ENCODE measurements at regions not wholly inside any gene's neighbourhood (a gene's known extent, or its start where the extent isn't known, plus 50 kb on each side); places are given as distances from the start of the nearest gene placed in this dataset.

DNA sequence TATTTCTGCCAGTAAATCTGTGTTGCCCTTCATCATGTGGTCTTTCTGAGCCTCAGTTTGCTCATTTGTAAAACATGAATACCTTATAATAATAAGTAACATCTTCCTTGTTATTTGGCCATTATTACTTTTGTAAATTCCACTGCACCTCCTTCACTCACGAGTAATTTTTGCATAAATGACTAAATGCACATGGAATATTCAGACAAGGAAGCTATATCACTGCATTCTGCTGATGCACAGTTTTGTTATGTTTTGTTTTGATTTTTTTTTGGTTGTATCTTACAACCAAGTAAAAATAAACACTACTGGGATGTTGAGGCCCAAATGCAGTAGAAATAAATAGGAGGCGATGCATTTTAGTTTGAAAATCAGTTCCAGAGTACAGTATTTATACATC, 185.3 kb upstream of the POU3F3 start:
- Histone ChIP-seq H2AFZ (ENCODE audit: low read length) (no peak overlapping the region), H3K4me3 (replicated peaks in 1 of 3; ENCODE audit: insufficient read depth in 1 of 3, low read depth in 2 of 3, low read length in 3 of 3) (no peak overlapping the region), H3K79me2 (ENCODE audit: insufficient read depth, low read length) (no peaks in the 10 kb centered on the region), H3K27me3 (ENCODE audit: control insufficient read depth in 1 of 2, insufficient read depth in 2 of 2, low read length in 2 of 2) (peaks cover 0 to 14% of the 10 kb centered on the region in 2 experiments; a peak in 2 of 5 replicates), H3K9me3 (ENCODE audit: low read length) (no peaks in the 10 kb centered on the region), H3K4me2 (ENCODE audit: low read depth, low read length) (no peak overlapping the region), H3K4me1 (ENCODE audit: insufficient read depth, low read length) (no peaks in the 10 kb centered on the region), H3K9ac (ENCODE audit: insufficient read depth, low read depth, low read length) (no peak overlapping the region), H3K27ac (ENCODE audit: extremely low read length, insufficient read depth, low read length) (no peak overlapping the region), H3K36me3 (replicated peaks in 1 of 2; ENCODE audit: control insufficient read depth in 1 of 2, insufficient read depth in 2 of 2, low read length in 2 of 2) (no peaks in the 10 kb centered on the region), H4K20me1 (ENCODE audit: insufficient read depth, low read length) (no peaks in the 10 kb centered on the region)
- ChIA-PET POLR2A (no interaction called here), CTCF (ENCODE audit: low intra/inter-chr PET ratio, low total read pairs) (no interaction called here)
- in situ Hi-C loops (cut with HindIII; ENCODE audit: extremely low pct_ligation_motif_present, low pct_unique_long_range_greater_than_20kb), result no loop called here
- WGBS (ENCODE audit: low lambda C conversion rate), result 3% methylated on average over 2 of the region's 2 CpGs
- TF ChIP-seq HDAC2 (CRISPR knock-in tag; IDR thresholded peaks at IDR 0.05) (no peak), HNRNPK (IDR thresholded peaks at IDR 0.05; ENCODE audit: low read depth, low read length, poor library complexity, severe bottlenecking) (no peak), RXRA (CRISPR knock-in tag; IDR thresholded peaks at IDR 0.05) (no peak), ZBTB42 (CRISPR knock-in tag; IDR thresholded peaks at IDR 0.05) (no peak), SMAD3 (CRISPR knock-in tag; IDR thresholded peaks at IDR 0.05) (no peak), NCOR1 (IDR thresholded peaks at IDR 0.05; ENCODE audit: borderline replicate concordance, low read length) (no peak), ZNF30 (CRISPR knock-in tag; IDR thresholded peaks at IDR 0.05) (no peak)
- TF ChIP-seq, protein P1, sequence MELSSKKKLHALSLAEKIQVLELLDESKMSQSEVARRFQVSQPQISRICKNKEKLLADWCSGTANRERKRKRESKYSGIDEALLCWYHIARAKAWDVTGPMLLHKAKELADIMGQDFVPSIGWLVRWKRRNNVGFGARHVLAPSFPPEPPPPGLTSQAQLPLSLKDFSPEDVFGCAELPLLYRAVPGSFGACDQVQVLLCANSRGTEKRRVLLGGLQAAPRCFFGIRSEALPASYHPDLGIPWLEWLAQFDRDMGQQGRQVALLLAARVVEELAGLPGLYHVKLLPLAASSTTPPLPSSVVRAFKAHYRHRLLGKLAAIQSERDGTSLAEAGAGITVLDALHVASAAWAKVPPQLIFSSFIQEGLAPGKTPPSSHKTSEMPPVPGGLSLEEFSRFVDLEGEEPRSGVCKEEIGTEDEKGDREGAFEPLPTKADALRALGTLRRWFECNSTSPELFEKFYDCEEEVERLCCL (CRISPR knock-in tag; IDR thresholded peaks at IDR 0.05; ENCODE audit: borderline replicate concordance), result no peak
- DNase-seq (ENCODE audit: low spot score) (no peak), FAIRE-seq (no peak), ATAC-seq (no peak)
- intact Hi-C loops (cut with micrococcal nuclease; ENCODE audit: unreplicated experiment), result no loop called here
- BruUV-seq (replicated peaks), result no TSS peak

DNA sequence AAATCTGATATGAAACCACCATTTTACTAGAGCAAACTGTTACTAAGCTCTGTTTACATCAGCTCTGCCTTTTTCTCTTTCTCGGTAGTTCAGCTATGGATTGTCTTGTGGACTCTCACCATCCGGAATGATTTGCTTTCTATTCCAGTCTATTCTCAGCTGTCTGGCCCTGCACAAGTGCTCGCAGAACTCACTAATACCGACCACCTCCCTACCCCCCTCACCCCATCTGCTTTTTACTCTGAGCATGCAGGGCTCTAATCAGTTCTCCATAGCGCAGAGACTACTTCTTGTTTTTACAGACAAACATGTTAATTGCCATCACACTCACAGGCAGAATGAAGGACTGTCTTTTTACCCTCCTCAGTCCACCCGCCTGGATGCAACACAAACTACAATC, 180.7 kb upstream of the POU3F3 start:
- H3K79me2 ChIP-seq (ENCODE audit: insufficient read depth, low read length), result no peaks in the 10 kb centered on the region
- FAIRE-seq (no peak), DNase-seq (ENCODE audit: low spot score) (no peak), ATAC-seq (no peak)
- H3K9ac ChIP-seq (ENCODE audit: insufficient read depth, low read depth, low read length), result no peak overlapping the region
- in situ Hi-C loops (cut with HindIII; ENCODE audit: extremely low pct_ligation_motif_present, low pct_unique_long_range_greater_than_20kb) (no loop called here), intact Hi-C loops (cut with micrococcal nuclease; ENCODE audit: unreplicated experiment) (no loop called here)
- H4K20me1 ChIP-seq (ENCODE audit: insufficient read depth, low read length), result no peaks in the 10 kb centered on the region
- TF ChIP-seq FOSL1 (CRISPR knock-in tag; IDR thresholded peaks at IDR 0.05; ENCODE audit: borderline replicate concordance) (no peak), ZNF33A (CRISPR knock-in tag; IDR thresholded peaks at IDR 0.05; ENCODE audit: borderline replicate concordance) (no peak), HOXA9 (CRISPR knock-in tag; IDR thresholded peaks at IDR 0.05; ENCODE audit: borderline replicate concordance) (no peak)
- H3K4me1 ChIP-seq (ENCODE audit: insufficient read depth, low read length), result no peaks in the 10 kb centered on the region
- H3K9me3 ChIP-seq (ENCODE audit: low read length), result no peaks in the 10 kb centered on the region
- 0 out of 5 replicates have a peak, but pooled peaks cover 0 to 12% of the 10 kb centered on the region in 2 experiments for H3K27me3 ChIP-seq (ENCODE audit: control insufficient read depth in 1 of 2, insufficient read depth in 2 of 2, low read length in 2 of 2)
- H2AFZ ChIP-seq (ENCODE audit: low read length), result no peak overlapping the region
- no peaks in the 10 kb centered on the region for H3K36me3 ChIP-seq (replicated peaks in 1 of 2; ENCODE audit: control insufficient read depth in 1 of 2, insufficient read depth in 2 of 2, low read length in 2 of 2)
- ChIA-PET CTCF (ENCODE audit: low intra/inter-chr PET ratio, low total read pairs) (no interaction called here), POLR2A (interaction anchor here (0.6 kb wide), 1 partner anchor 253 kb away, joined by 3 read pairs; no protein-coding TSS in a partner anchor)
- no peak overlapping the region for H3K4me3 ChIP-seq (replicated peaks in 1 of 3; ENCODE audit: insufficient read depth in 1 of 3, low read depth in 2 of 3, low read length in 3 of 3)
- no TSS peak for BruUV-seq (replicated peaks)
- WGBS (ENCODE audit: low lambda C conversion rate), result 6% methylated on average over 6 of the region's 6 CpGs
- H3K4me2 ChIP-seq (ENCODE audit: low read depth, low read length), result no peak overlapping the region
- no peak overlapping the region for H3K27ac ChIP-seq (ENCODE audit: extremely low read length, insufficient read depth, low read length)

All from HepG2 (cell line).